Spinal cord (tissue), 9 donors: ENCODE measurements at regions not wholly inside any gene's neighbourhood (a gene's known extent, or its start where the extent isn't known, plus 50 kb on each side); places are given as distances from the start of the nearest gene placed in this dataset.

Experiments used
- DNase-seq, 6 donors: peaks; one replicate each; pipeline versions ENCODE4 v3.0.0 to v3.0.0-alpha.2; 2013 to 2015; ENCODE audit warnings: low spot score in 6 of 6, low read depth in 4 of 6
- H3K27ac ChIP-seq: one replicate; pipeline ENCODE4 v1.5.1; 2013; ENCODE audit warnings: low read depth, low read length, control low read depth
- H3K27me3 ChIP-seq: one replicate; pipeline ENCODE4 v1.6.1; 2013; ENCODE audit warnings: low read length; ENCODE audit not compliant: control insufficient read depth, insufficient read depth
- H3K36me3 ChIP-seq: one replicate; pipeline ENCODE4 v1.6.1; 2013; ENCODE audit warnings: low read length; ENCODE audit not compliant: control insufficient read depth, insufficient read depth
- H3K4me1 ChIP-seq: one replicate; pipeline ENCODE4 v1.6.1; 2013; ENCODE audit warnings: low read length; ENCODE audit not compliant: control insufficient read depth, insufficient read depth
- H3K4me3 ChIP-seq: one replicate; pipeline ENCODE4 v1.5.1; 2013; ENCODE audit warnings: low read depth, low read length, control low read depth
- H3K9me3 ChIP-seq: one replicate; pipeline ENCODE4 v1.6.1; 2013; ENCODE audit warnings: low read length; ENCODE audit not compliant: control insufficient read depth, insufficient read depth
- WGBS: methylation state at CpG from one replicate; pipeline ENCODE4 v1.1.5; 2013; ENCODE audit warnings: missing lambda C conversion rate; ENCODE audit not compliant: insufficient coverage; 5-methylcytosine and 5-hydroxymethylcytosine counted together
- donor health status: healthy.

DNA sequence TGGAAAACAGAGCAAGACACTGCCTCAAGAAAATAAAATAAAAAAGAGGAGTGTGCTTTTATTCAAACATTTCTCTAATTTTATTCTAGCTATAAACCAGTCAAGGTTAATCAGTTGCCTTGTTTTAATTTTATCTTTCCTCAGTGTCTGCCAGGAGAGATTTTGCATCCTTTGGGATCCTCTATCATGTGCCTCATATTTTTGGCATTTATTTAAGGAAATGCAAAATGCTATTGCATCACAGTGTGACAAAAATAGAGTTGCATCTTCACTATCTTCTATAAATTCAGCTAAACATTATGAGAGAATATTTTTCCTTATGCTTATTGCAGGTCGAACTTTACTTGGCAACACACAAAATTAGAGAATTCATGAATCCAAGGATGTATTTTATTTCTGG is 639.0 kb upstream of the KLF12 start:
- no peaks in the 10 kb centered on the region for H3K36me3 ChIP-seq
- H3K27me3 ChIP-seq, result no peaks in the 10 kb centered on the region
- no peaks in the 10 kb centered on the region for H3K9me3 ChIP-seq
- WGBS, result no CpG with 5 or more reads among the region's 1 CpG
- H3K27ac ChIP-seq, result no peak overlapping the region
- H3K4me3 ChIP-seq, result no peak overlapping the region
- peak in 1 of 6 donors; percentile 37 for DNase-seq
- H3K4me1 ChIP-seq, result no peaks in the 10 kb centered on the region

DNA sequence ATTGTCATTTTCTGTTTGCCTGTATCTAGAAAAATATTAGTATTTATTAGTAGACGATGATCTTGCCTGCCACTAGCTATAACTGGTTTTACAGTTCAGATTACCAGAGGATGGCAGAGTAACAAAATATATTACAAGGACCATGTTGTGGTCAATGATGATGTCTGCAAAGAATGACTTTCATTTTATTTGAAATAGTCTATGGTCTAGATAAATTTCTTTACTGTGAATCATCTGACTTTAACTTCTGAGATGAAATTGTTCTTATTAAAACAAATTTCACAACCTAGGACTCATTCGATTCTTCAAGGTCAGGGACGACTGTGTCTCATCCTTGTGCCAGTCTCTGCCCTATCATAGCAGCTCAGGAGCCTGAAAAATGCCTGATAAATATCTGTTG is 637.8 kb upstream of the KLF12 start:
- H3K27me3 ChIP-seq, result no peaks in the 10 kb centered on the region
- no peak for DNase-seq
- no peaks in the 10 kb centered on the region for H3K9me3 ChIP-seq
- WGBS, result 73% methylated on average over 2 of the region's 3 CpGs
- H3K4me3 ChIP-seq, result no peak overlapping the region
- no peaks in the 10 kb centered on the region for H3K36me3 ChIP-seq
- H3K27ac ChIP-seq, result no peak overlapping the region
- H3K4me1 ChIP-seq, result no peaks in the 10 kb centered on the region

DNA sequence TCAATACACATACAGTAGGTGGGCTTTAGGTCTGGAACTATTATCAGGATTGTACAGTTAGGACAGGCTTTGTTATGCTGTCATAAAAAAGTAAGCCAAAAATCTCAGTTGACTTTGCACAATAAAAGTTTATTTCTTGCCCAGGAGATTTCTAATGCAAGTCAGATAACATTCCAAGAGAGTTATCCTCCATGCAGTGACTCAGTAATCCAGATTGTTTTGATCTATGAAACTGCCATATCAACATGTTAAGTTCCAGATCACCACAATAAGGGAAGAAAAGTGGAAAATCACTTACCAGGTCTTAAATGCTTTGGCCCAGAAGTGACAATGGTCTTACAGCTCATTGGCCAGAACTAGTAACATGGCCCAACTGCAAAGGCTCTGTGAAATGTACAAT is 636.2 kb upstream of the KLF12 start:
- Histone ChIP-seq H3K4me1 (no peaks in the 10 kb centered on the region), H3K27ac (no peak overlapping the region), H3K4me3 (no peak overlapping the region), H3K27me3 (no peaks in the 10 kb centered on the region), H3K9me3 (no peaks in the 10 kb centered on the region), H3K36me3 (no peaks in the 10 kb centered on the region)
- DNase-seq, result no peak

DNA sequence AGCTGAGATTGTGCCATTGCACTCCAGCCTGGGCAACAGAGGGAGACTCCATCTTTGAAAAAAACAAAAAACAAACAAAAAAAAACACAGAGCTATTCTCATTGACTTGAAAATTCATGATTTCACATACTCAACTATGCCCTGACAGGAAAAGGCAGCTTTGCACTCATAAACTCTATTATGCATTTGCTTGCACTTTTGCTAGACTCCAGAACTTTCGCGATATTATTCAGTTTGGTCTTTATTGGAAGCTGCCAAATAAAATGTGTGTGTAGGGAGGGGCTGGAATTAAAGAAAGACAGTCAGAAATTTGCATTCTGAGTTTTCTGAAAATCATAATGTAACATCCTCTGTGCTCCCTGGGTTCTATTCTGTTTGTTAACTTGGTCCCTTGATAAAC is 635.1 kb upstream of the KLF12 start:
- WGBS, result no CpG with 5 or more reads among the region's 2 CpGs
- H3K9me3 ChIP-seq, result no peaks in the 10 kb centered on the region
- H3K4me3 ChIP-seq, result no peak overlapping the region
- H3K27me3 ChIP-seq, result no peaks in the 10 kb centered on the region
- DNase-seq, result no peak
- no peaks in the 10 kb centered on the region for H3K36me3 ChIP-seq
- H3K27ac ChIP-seq, result no peak overlapping the region
- no peaks in the 10 kb centered on the region for H3K4me1 ChIP-seq

DNA sequence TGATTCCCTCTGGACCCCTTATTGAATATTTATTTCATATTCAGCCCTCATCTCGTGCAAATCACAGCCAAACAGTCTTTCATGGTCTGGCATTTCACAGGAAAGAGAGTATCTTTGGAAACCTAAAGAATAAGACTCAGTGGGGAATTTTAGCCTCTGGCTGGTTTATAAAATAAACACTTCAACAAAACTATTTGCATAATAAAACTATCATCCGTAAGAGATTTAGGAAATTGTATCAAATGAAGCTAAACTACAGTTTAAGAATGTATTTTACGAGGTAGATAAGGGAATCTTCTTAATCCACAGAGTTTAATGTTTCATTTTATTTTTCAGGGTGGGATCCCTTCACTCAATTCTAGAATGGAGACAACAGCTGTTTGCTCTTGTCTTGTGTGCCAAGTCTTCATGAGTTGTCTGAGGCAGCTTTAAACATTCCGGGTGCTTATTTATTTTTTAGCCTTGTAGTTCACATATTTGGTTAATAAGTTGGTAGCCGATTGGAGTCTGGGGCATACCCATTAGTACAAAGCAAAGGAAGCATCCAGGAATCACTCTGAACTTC is 634.4 kb upstream of the KLF12 start:
- Histone ChIP-seq H3K9me3 (no peaks in the 10 kb centered on the region), H3K27ac (no peak overlapping the region), H3K4me3 (no peak overlapping the region), H3K36me3 (no peaks in the 10 kb centered on the region), H3K4me1 (no peaks in the 10 kb centered on the region), H3K27me3 (no peaks in the 10 kb centered on the region)
- no CpG with 5 or more reads among the region's 5 CpGs for WGBS
- DNase-seq, result peak in 1 of 6 donors; percentile 36

DNA sequence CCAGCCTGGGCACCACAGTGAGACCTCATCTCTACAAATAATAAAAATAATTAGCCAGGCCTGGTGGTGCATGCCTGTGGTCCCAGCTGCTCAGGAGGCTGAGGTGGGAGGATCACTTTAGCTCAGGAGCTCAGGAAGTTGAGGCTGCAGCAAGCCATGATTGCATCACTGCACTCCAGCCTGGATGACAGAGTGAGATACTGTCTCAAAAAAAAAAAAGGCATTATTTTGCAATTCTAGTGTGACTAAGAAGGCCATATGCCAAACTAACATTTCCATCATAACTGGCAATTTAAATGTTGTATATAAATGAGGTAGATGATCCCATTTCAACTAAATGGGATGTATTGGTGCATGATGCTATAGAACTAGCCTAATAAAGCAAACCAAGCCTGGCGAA is 632.8 kb upstream of the KLF12 start:
- Histone ChIP-seq H3K27me3 (no peaks in the 10 kb centered on the region), H3K27ac (no peak overlapping the region), H3K9me3 (no peaks in the 10 kb centered on the region), H3K4me3 (no peak overlapping the region), H3K36me3 (no peaks in the 10 kb centered on the region), H3K4me1 (no peaks in the 10 kb centered on the region)
- DNase-seq, result no peak
- WGBS, result no CpG with 5 or more reads among the region's 1 CpG

DNA sequence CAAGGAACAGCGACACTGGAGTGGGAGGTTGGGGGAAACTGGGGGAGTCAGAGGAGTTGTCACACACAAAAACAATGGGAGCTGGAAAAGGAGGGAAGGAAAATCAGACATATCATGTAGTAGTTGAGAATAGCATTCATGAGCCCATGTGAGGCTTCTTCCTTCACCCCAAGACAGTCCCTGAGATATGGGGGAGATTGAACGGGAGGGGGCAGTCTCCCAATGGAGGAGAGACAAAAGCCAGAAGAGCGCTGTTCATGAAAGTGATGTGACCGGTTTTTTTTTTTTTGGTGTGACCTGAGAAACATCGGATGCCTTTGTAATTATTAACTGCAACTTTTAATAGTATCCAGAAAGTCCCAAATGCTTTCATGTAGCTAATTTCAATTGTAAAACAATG is 631.8 kb upstream of the KLF12 start:
- Histone ChIP-seq H3K9me3 (no peaks in the 10 kb centered on the region), H3K4me3 (no peak overlapping the region), H3K36me3 (no peaks in the 10 kb centered on the region), H3K4me1 (no peaks in the 10 kb centered on the region), H3K27me3 (no peaks in the 10 kb centered on the region), H3K27ac (no peak overlapping the region)
- WGBS, result 40% methylated on average over 2 of the region's 5 CpGs
- DNase-seq, result no peak

DNA sequence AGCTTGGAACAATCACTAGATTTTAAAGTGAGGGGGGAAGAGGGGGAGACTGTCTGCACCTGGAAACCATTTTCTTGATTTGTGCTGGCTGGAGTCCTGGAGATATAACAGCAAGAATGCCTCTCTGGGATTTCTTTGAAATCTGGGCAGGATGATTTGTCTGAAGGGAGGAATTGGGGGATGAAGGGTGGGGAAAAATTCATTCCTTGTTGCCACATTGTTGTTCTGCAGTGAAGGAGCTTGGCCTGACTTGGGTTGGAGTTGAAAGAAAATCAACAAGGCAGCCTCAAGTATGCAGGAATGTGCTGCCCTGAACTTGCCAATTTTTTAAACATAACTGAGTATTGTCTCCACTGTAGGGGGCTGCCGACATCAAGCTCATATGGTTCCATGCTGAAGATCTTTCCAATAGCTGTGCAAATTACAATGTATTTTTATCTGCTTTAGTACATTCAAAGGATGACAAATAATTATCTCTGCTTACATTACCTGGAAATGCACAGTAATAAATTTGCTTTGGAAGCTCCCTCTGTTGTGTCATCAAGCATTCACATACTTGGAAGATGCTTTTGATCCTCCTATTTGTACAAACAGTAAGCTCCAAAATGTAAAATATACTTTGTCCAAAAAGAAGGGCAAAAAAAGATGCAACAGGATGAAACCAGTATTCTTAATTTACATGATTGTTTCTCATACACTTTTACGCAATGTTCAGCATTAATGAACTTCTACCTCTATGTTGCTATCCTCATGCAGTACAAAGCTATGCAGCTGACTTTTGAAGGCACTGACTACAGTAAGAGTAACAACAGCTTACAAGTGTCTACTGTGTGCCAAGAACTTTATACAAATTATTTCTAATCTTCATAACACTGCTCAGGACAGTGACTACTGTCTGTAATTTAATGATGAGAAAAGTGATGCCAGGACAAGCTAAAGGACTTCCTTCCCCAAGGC is 627.9 kb upstream of the KLF12 start:
- Histone ChIP-seq H3K36me3 (no peaks in the 10 kb centered on the region), H3K4me3 (no peak overlapping the region), H3K9me3 (no peaks in the 10 kb centered on the region), H3K27ac (no peak overlapping the region), H3K27me3 (no peaks in the 10 kb centered on the region), H3K4me1 (no peaks in the 10 kb centered on the region)
- DNase-seq, result peak in 2 of 6 donors; percentile 51 to 56
- WGBS, result 100% methylated on average over 1 of the region's 2 CpGs

DNA sequence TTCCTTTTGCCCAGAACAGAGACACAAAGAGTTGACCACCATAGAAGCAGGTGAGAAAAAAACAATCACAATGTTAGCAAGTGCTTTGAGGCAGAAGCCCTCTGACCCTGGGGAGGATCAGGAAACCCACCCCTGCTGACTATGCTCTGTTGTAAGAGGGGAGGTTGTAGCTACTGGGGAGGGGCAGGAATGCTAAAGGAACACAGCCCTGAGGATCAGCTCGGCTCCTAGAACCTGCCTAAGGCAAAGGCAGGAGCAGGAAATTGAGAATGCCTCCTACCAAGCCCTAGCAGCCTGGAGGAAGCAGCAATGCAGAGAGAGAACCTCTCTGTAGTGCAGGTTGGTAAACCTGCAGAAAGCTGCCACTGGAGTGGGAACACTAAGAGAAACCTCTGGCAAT is 624.0 kb upstream of the KLF12 start:
- H3K4me1 ChIP-seq, result no peaks in the 10 kb centered on the region
- H3K9me3 ChIP-seq, result no peaks in the 10 kb centered on the region
- WGBS, result no CpG with 5 or more reads among the region's 1 CpG
- no peaks in the 10 kb centered on the region for H3K27me3 ChIP-seq
- DNase-seq, result no peak
- H3K36me3 ChIP-seq, result no peaks in the 10 kb centered on the region
- H3K4me3 ChIP-seq, result no peak overlapping the region
- H3K27ac ChIP-seq, result no peak overlapping the region

DNA sequence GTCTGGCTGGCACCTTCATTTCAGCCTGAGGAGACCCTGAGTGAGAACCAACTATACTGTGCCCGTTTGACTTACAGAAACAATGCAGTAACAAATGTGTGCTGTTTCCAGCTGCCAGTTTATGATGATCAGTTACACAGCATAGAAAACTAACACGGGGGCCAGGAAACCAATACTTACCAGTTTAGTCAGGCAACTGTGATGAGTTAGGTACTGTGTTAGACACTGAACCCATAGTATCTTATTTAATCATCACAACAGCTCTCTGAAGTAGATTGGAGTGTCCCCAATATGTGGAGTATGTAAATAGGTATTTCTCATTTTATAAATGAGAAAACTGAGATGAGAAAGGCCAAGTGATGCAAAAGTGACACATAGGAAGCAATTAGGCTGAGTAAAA is 620.9 kb upstream of the KLF12 start:
- no peaks in the 10 kb centered on the region for H3K36me3 ChIP-seq
- H3K9me3 ChIP-seq, result no peaks in the 10 kb centered on the region
- H3K27me3 ChIP-seq, result no peaks in the 10 kb centered on the region
- no peak for DNase-seq
- H3K27ac ChIP-seq, result no peak overlapping the region
- no peak overlapping the region for H3K4me3 ChIP-seq
- no peaks in the 10 kb centered on the region for H3K4me1 ChIP-seq
- WGBS, result 80% methylated on average over 1 of the region's 2 CpGs
